Tongue (tissue), 1 donor: ENCODE measurements at regions not wholly inside any gene's neighbourhood (a gene's known extent, or its start where the extent isn't known, plus 50 kb on each side); places are given as distances from the start of the nearest gene placed in this dataset.
A peak's percentile ranks its signal among the peaks of the same experiment; 100 is the strongest.

Experiments
- DNase-seq: peaks from one replicate; pipeline ENCODE4 v3.0.0-alpha.2; 2015

- DNase-seq: peak; percentile 14
These were observed 878.9 kb upstream of the GOT2 start for GRCh38 chr16:59612910-59613620.

DNA sequence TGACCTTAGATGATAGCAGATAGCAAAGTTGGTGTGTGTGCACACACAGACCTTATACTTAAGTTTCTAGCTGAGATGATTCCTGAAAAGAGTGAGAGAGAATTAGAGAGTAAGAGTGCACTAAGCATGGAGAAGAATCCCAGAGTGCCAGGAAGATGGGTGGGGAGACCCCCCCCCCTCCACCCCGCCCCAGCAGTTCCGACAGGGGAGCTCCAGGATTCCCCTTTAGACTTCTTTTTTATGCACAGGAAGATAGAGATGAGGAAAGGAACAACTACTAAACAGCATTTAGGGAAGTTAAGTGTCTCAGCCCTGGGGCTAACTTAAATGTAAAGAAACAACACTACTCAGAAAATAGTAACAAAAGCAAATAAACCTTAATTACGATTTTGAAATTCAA is 878.0 kb upstream of the GOT2 start:
- no peak for DNase-seq

GRCh38 chr16:59611556-59611955 is 877.4 kb upstream of the GOT2 start:
- DNase-seq: no peak

GRCh38 chr16:59605706-59606105 is 871.6 kb upstream of the GOT2 start:
- DNase-seq: no peak

GRCh38 chr16:59604354-59604753 is 870.2 kb upstream of the GOT2 start:
- no peak for DNase-seq

DNA sequence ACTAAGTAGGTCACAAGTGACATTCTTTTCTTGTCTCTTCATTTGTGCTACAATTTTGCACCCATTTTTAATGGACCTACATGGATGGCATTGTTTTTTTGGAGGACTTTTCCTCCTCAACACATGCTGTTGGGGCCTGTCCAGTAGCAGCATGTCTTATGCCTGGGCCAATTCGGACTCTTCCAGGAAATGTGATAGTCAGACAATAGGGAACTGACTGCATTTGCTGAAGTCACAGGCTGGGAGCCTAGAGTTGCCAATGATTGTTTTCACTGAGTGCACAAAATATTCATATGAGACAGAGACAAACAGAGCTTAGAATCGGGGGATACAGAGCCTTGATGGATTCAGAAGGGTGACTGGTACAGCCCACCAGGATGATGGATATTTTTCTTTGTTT is 867.3 kb upstream of the GOT2 start:
- no peak for DNase-seq

GRCh38 chr16:59597269-59597668 is 863.2 kb upstream of the GOT2 start:
- DNase-seq: no peak

DNA sequence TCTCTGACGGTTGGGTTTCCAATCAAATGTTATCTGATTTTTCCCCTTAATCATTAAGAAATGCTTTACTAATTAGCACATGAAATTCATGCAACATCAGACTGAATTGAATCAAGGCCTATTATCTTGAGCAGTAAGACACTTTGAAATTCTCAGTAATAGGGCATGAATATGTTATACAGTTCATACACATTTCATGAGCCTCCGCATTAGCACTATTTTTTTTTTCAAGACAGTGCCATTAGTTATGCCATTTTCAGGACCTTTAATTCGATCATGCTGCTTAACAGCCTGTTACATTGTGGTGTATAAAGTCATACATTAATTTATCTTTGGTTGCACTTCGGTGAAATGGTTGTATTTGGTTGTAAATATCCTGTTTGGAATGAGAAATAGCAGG is 862.6 kb upstream of the GOT2 start:
- no peak for DNase-seq

DNA sequence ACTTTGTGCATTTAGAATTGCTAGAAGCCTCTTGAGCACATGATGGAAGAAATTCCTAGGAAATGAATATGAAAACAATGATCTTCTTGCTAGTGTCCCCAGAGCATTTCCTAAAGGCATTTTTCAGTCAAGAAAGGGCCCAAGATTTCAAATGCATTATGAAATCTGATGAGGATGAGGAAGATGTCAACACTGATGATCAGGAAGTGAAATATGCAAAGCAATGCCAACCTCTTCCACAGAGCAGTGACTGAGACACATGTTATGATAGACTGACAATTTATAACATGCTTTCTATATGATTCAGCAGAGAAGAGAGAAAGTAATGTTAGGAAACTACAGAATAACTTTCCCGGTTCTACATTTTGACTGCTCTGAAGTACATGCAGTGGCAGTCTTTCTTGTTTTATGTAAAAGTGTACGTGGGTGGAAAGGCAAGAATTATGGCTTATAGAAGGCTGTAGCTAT is 859.1 kb upstream of the GOT2 start:
- DNase-seq: no peak

DNA sequence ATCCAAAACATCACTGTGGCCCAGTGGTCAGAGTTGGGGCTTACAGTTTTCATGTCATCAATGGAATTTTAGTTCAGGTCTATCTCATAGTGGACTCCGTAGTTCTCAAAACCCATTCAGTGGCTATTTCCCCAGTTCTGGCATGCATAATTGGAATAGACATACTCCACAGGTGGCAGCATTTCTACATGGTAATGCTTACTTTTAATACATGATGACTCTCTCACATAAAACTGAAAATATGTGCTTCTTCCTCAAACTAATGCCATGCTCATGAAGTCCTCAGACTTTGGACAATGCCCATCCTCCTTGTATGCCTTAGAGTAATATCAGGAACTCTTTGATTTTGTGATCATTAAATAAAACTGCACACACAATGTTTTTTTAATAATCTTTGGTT is 857.4 kb upstream of the GOT2 start:
- no peak for DNase-seq

DNA sequence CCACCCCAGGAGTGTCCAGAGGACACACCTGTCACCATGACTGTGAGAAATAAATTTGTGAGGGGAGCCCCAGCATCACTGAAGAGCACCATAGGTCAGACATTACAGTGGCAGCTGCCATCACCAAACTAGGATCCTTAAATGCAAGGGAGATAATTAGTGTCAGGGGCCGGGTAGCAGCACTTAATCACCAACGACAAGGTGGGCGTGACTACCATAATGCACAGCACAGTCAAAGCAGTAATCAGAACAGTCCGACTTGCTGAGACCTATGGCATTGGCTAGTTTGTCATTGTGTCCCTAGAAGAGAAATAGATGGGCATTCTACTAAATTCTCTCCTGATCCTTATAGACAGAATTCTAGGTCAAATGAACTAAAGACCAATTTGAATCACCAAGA is 856.7 kb upstream of the GOT2 start:
- DNase-seq: no peak

DNA sequence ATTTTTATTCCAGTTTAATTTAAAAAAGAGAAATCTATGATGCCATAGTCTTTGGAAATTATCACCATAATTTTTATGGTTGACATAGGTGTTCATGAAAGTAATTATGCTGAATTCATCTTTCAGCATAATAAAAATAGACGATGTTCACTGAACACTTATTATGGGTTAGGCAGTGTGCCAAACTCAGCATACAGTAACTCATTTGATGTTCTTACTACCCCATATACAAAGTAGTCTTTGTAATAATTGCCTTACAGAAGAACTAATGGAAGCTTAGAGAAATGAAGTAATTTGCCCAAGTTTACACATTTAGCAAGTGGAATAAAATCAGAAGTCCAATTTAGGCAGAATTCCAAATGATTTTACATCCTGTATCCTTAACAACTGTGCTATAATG is 852.2 kb upstream of the GOT2 start:
- peak; percentile 11 for DNase-seq

DNA sequence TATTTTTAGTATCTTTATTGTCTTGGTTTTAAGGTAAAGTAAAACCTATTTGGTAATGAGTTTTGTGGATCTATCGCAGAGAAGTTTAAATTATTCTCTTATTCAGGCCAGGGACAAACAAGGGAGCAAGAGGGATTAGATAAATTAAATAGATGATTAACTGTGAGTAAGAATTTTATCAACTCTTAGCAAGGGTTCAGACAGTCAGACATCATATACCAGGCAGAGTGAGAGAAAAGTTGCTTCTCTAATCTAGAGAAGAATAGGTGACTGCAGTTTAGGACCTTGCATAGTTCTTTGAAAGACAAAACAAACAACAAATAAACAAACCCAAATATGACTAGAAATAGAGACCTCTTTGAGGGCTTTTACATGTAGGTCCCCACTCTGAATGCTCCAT is 840.2 kb upstream of the GOT2 start:
- no peak for DNase-seq

DNA sequence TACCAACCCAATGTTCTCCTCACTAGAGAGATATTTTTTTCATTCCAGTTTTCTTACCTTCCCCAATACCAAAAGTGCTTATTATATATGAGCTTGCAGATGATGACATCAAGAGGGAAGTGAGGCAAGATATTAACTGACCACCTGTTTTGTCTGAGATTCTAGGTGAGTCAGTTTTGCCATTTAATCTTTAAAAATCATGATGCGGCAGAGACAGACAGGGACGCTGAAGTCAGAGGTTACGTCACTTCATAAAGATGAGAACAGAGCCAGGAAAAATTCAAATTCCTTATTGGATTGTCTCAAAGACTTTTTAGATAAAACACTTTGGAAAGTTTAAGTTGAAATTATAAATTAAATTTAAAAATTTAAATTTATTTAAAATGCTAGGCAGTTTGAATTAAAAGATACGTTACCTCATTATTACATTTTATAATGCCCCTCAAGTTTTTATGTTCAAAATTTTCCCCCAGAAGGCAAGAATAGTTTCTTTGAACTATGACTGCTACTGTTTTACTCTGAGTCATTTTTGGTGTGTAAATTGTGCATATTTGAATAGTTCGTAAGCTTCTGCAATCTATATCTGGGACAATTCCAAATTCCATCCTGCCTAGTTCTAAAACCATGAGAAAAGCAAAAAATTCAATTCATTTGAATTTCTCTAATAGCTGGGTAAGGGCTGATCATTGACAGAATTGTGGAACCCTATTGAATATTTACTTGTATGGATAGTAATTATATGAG is 839.6 kb upstream of the GOT2 start:
- DNase-seq: no peak

GRCh38 chr16:59567496-59567895 is 833.4 kb upstream of the GOT2 start:
- no peak for DNase-seq

DNA sequence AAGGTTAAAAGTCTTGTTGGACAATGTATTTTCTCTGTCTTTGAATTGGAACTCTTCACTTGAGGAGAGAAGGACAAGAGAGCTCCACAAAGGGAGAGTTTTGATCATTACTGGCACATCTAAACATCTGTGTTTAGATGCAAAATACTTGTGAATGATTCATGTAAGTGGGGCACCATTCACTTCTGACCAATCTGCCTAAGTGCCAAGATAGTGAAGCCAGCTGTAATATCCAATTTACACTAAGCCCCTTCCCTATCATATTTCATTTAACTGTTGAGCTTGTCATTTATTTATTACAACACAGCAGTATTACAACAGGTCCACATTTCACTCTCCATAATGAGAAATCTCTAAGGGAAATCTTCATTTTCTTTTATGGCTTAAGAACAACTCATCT is 832.3 kb upstream of the GOT2 start:
- no peak for DNase-seq

DNA sequence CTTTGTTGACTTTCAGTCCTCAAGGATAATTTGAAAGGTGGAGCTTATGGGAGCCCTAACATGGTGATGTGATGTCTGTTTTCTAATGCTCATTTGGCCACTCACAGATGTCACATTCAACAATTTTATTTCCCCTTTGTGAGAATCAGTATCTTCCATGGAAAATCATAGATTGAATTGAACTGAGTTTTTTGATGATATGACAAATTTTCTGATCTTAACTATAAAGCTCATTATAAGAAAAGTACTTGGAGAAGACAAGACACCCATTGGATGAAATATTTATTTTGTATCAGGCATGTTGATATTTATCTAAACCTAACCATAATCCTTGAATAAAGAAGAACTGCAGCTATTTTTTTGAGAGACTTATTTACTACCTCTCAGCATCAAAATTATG is 824.6 kb upstream of the GOT2 start:
- DNase-seq: no peak

DNA sequence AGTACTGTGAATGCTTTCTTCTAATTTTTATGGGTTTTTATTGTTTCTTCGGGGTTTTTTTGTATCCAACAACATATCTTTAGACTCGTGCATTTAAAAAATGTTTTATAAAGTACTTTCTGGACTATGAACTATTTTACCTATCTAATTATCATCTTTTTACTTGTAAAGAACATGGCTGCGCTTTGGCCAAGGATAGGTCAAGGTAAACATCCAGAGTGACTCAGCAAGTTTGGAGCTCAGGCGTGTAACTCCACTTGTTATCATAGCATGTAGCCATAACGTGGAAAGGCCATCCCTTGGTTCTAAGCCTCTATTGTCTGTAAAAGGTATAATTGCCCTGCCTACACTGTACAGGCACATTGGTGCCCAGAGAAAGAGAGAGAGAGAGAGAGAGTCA is 818.0 kb upstream of the GOT2 start:
- DNase-seq: no peak

DNA sequence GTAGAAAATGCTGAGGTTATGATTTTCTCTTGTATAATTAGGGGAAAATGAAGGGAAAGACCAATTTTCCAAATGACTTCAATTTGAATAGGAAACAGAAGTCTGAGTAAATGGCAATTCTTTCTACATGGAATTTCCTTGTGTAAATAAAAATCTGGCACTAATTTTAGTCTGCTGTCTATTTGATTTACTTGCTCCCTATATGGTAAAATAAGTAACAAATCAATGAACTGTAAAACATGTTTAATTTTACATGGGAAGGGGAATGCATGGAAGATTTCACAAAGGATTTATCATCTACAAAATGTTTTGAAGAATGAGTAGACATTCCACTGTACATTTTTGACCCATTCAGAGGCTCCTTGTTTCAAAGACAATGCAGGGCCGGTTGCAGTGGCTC is 811.6 kb upstream of the GOT2 start:
- no peak for DNase-seq

- DNase-seq: no peak
These were observed 809.5 kb upstream of the GOT2 start for GRCh38 chr16:59543641-59544040.

GRCh38 chr16:59540621-59541020 is 806.5 kb upstream of the GOT2 start:
- DNase-seq: no peak

DNA sequence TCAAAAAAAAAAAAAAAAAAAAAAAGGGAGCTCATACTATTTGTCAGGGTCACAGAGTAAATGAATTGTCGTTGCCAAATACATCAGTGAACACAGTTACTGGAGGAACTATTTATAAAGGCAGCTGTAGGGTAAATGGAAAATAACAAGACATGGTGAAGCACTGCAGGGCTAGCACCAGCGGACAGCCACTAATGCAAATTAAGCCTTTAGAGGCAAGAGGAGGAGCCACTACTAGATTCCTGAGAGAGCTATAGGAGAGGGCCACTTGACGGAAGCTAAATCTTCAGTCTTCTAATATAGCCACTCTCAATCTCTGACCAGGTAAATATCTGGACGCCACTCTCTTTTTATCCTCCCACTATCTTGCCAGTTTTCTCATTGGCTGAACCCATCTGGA is 801.2 kb upstream of the GOT2 start:
- no peak for DNase-seq

- no peak for DNase-seq
These were observed 793.3 kb upstream of the GOT2 start for GRCh38 chr16:59527206-59527997.
